Keratinocyte (primary cell): ENCODE measurements at regions not wholly inside any gene's neighbourhood (a gene's known extent, or its start where the extent isn't known, plus 50 kb on each side); places are given as distances from the start of the nearest gene placed in this dataset.

ENCODE experiments used
- DNase-seq: peaks from one replicate; pipeline ENCODE4 v3.0.0-alpha.2; 2011; ENCODE audit warnings: low read depth, missing footprints, low spot score
- FAIRE-seq: peaks from 2 replicates; lab custom pipeline; 2011; peaks lifted over from hg19 to GRCh38; lab: Jason Lieb, UNC
- H2AFZ ChIP-seq: 2 replicates; pipeline ENCODE4 v1.6.0; 2012; ENCODE audit warnings: low read length, control low read depth, inconsistent platforms; ENCODE audit not compliant: control insufficient read depth
- H3K27ac ChIP-seq: 2 replicates; pipeline ENCODE4 v1.5.1; 2011; ENCODE audit warnings: low read length; ENCODE audit not compliant: control insufficient read depth, insufficient read depth
- H3K27me3 ChIP-seq: 3 replicates; pipeline ENCODE4 v1.6.0; 2011; ENCODE audit warnings: low read length; ENCODE audit not compliant: control insufficient read depth, insufficient read depth; ENCODE audit errors: extremely low read depth
- H3K36me3 ChIP-seq, 2 experiments: 2 replicates in 1 of 2; 3 replicates in 1 of 2; pipeline ENCODE4 v1.5.1; 2011; ENCODE audit warnings: low read length in 2 of 2, mild to moderate bottlenecking in 1 of 2; ENCODE audit not compliant: control insufficient read depth in 2 of 2, insufficient read depth in 2 of 2; ENCODE audit errors: extremely low read depth in 1 of 2
- H3K4me1 ChIP-seq: 3 replicates; pipeline ENCODE4 v1.5.1; 2011; ENCODE audit warnings: low read length; ENCODE audit not compliant: control insufficient read depth, insufficient read depth; ENCODE audit errors: extremely low read depth
- H3K4me2 ChIP-seq: 3 replicates; pipeline ENCODE4 v1.6.0; 2011; ENCODE audit warnings: low read depth, low read length; ENCODE audit not compliant: control insufficient read depth, insufficient read depth; ENCODE audit errors: extremely low read depth
- H3K4me3 ChIP-seq, 3 experiments: fragments of 200-600 bp in 1 of 3; sonication (generic) in 1 of 3; 2 replicates in 2 of 3; 3 replicates in 1 of 3; pipeline ENCODE4 v1.5.1; 2011 to 2016; ENCODE audit warnings: low read length in 3 of 3, mild to moderate bottlenecking in 3 of 3, control low read depth in 2 of 3, inconsistent platforms in 1 of 3, low read depth in 1 of 3, mixed read lengths in 1 of 3, mixed run types in 1 of 3, moderate library complexity in 1 of 3; ENCODE audit not compliant: control insufficient read depth in 2 of 3, insufficient read depth in 2 of 3; ENCODE audit errors: extremely low read depth in 1 of 3
- H3K79me2 ChIP-seq: 2 replicates; pipeline ENCODE4 v1.6.0; 2012; ENCODE audit warnings: low read length; ENCODE audit not compliant: control insufficient read depth, insufficient read depth
- H3K9ac ChIP-seq: 3 replicates; pipeline ENCODE4 v1.6.0; 2011; ENCODE audit warnings: low read length; ENCODE audit not compliant: control insufficient read depth, insufficient read depth; ENCODE audit errors: extremely low read depth
- H3K9me1 ChIP-seq: 3 replicates; pipeline ENCODE4 v1.6.0; 2011; ENCODE audit warnings: low read length; ENCODE audit not compliant: control insufficient read depth, insufficient read depth; ENCODE audit errors: extremely low read depth
- H3K9me3 ChIP-seq: 2 replicates; pipeline ENCODE4 v1.5.1; 2012; ENCODE audit warnings: low read depth, low read length; ENCODE audit not compliant: control insufficient read depth
- H4K20me1 ChIP-seq: 3 replicates; pipeline ENCODE4 v1.6.0; 2011; ENCODE audit warnings: low read length; ENCODE audit not compliant: control insufficient read depth, insufficient read depth; ENCODE audit errors: extremely low read depth
- CTCF ChIP-seq, 3 experiments: IDR thresholded peaks in 1 of 3; conservative IDR thresholded peaks in 1 of 3; optimal IDR thresholded peaks in 1 of 3; 2 replicates in 2 of 3; 3 replicates in 1 of 3; pipeline versions ENCODE3 to v1.5.1; 2011; ENCODE audit warnings: low read length in 3 of 3, mild to moderate bottlenecking in 3 of 3, moderate library complexity in 2 of 3, control low read depth in 1 of 3, inconsistent platforms in 1 of 3; ENCODE audit not compliant: insufficient read depth in 2 of 3; ENCODE audit errors: extremely low read depth in 1 of 3
- EZH2 ChIP-seq: IDR thresholded peaks from one replicate; pipeline ENCODE4 v1.6.1; 2012; ENCODE audit warnings: inconsistent platforms, mild to moderate bottlenecking, low read length, moderate library complexity
- dilution Hi-C: fragments of 300-500 bp; cut with MboI; formaldehyde crosslinking; loops from one replicate; pipeline ENCODE4 v1.7.0; 2020; ENCODE audit warnings: low sequenced_read_pairs; ENCODE audit not compliant: extremely low pct_ligation_motif_present

GRCh38 chr9:129544761-129545160 is 76.1 kb downstream of the C9orf50 start:
- no peak overlapping the region for H3K9ac ChIP-seq
- no peak overlapping the region for H2AFZ ChIP-seq
- no peaks in the 10 kb centered on the region for H4K20me1 ChIP-seq
- no peak for TF ChIP-seq CTCF (optimal IDR thresholded peaks at IDR 0.05 in 1 of 3, IDR thresholded peaks at IDR 0.05 in 1 of 3, conservative IDR thresholded peaks at IDR 0.05 in 1 of 3; ENCODE audit: extremely low read depth in 1 of 3, insufficient read depth in 2 of 3, low read length in 3 of 3)
- no peak for TF ChIP-seq EZH2
- H3K36me3 ChIP-seq: no peaks in the 10 kb centered on the region
- no peaks in the 10 kb centered on the region for H3K4me1 ChIP-seq
- no peak overlapping the region for H3K4me3 ChIP-seq
- no peak for DNase-seq
- H3K79me2 ChIP-seq: no peaks in the 10 kb centered on the region
- no peak overlapping the region for H3K27ac ChIP-seq
- H3K27me3 ChIP-seq: no peaks in the 10 kb centered on the region
- H3K9me1 ChIP-seq: no peaks in the 10 kb centered on the region
- dilution Hi-C loops: no loop called here
- no peak for FAIRE-seq
- H3K9me3 ChIP-seq: no peaks in the 10 kb centered on the region
- no peak overlapping the region for H3K4me2 ChIP-seq

- DNase-seq (no peak), FAIRE-seq (no peak)
- H3K27me3 ChIP-seq: no peaks in the 10 kb centered on the region
- H3K4me1 ChIP-seq: no peaks in the 10 kb centered on the region
- no peak overlapping the region for H3K4me2 ChIP-seq
- no peak overlapping the region for H3K27ac ChIP-seq
- peaks cover 2% of the 10 kb centered on the region for H3K9me3 ChIP-seq
- no peaks in the 10 kb centered on the region for H3K9me1 ChIP-seq
- H4K20me1 ChIP-seq: no peaks in the 10 kb centered on the region
- H2AFZ ChIP-seq: no peak overlapping the region
- H3K4me3 ChIP-seq: no peak overlapping the region
- TF ChIP-seq EZH2 (no peak), CTCF (optimal IDR thresholded peaks at IDR 0.05 in 1 of 3, IDR thresholded peaks at IDR 0.05 in 1 of 3, conservative IDR thresholded peaks at IDR 0.05 in 1 of 3; ENCODE audit: extremely low read depth in 1 of 3, insufficient read depth in 2 of 3, low read length in 3 of 3) (no peak)
- dilution Hi-C loops: no loop called here
- H3K36me3 ChIP-seq: no peaks in the 10 kb centered on the region
- H3K9ac ChIP-seq: no peak overlapping the region
- no peaks in the 10 kb centered on the region for H3K79me2 ChIP-seq
Observed at GRCh38 chr9:129542741-129543140, 78.2 kb downstream of the C9orf50 start.
